G401 (cell line): ENCODE measurements at regions not wholly inside any gene's neighbourhood (a gene's known extent, or its start where the extent isn't known, plus 50 kb on each side); places are given as distances from the start of the nearest gene placed in this dataset.

ENCODE experiments used
- DNase-seq: peaks from one replicate; pipeline ENCODE4 v3.0.0-alpha.2; 2015; ENCODE audit warnings: low spot score
- in situ Hi-C: cut with HindIII; loops from 2 replicates; pipeline ENCODE4 v1.10.0; 2016; ENCODE audit warnings: low sequenced_read_pairs, mixed read lengths

GRCh38 chr4:137122876-137123275 lies 409.4 kb downstream of the PCDH18 start:
- in situ Hi-C loops = no loop called here
- DNase-seq = no peak

- in situ Hi-C loops = no loop called here
- DNase-seq = no peak
Measured at GRCh38 chr4:137116144-137116543, 416.1 kb downstream of the PCDH18 start.

GRCh38 chr4:137106733-137107132 lies 425.6 kb downstream of the PCDH18 start:
- in situ Hi-C loops = no loop called here
- DNase-seq = no peak

GRCh38 chr4:137106287-137106686 lies 426.0 kb downstream of the PCDH18 start:
- DNase-seq = no peak
- in situ Hi-C loops = no loop called here

GRCh38 chr4:137090951-137091350 lies 441.3 kb downstream of the PCDH18 start:
- in situ Hi-C loops = no loop called here

GRCh38 chr4:137083571-137084135 lies 448.6 kb downstream of the PCDH18 start:
- in situ Hi-C loops = no loop called here

More at GRCh38 chr4:137090951-137091350, 441.3 kb downstream of the PCDH18 start:
- DNase-seq = no peak

GRCh38 chr4:137082061-137082460 lies 450.2 kb downstream of the PCDH18 start:
- in situ Hi-C loops = no loop called here

More at GRCh38 chr4:137083571-137084135, 448.6 kb downstream of the PCDH18 start:
- no peak for DNase-seq

GRCh38 chr4:137076908-137077307 lies 455.4 kb downstream of the PCDH18 start:
- in situ Hi-C loops = no loop called here
- no peak for DNase-seq

More at GRCh38 chr4:137082061-137082460, 450.2 kb downstream of the PCDH18 start:
- DNase-seq = no peak

GRCh38 chr4:137075586-137075985 lies 456.7 kb downstream of the PCDH18 start:
- in situ Hi-C loops = no loop called here
- DNase-seq = no peak

- in situ Hi-C loops = no loop called here
Measured at GRCh38 chr4:137070614-137071013, 461.7 kb downstream of the PCDH18 start.

GRCh38 chr4:137069473-137069872 lies 462.8 kb downstream of the PCDH18 start:
- DNase-seq = no peak

More at GRCh38 chr4:137070614-137071013, 461.7 kb downstream of the PCDH18 start:
- DNase-seq = no peak

GRCh38 chr4:137067735-137068134 lies 464.6 kb downstream of the PCDH18 start:
- in situ Hi-C loops = no loop called here
- no peak for DNase-seq

More at GRCh38 chr4:137069473-137069872, 462.8 kb downstream of the PCDH18 start:
- in situ Hi-C loops = no loop called here

GRCh38 chr4:137065311-137065710 lies 467.0 kb downstream of the PCDH18 start:
- DNase-seq = no peak
- in situ Hi-C loops = no loop called here

GRCh38 chr4:137063961-137064360 lies 468.3 kb downstream of the PCDH18 start:
- in situ Hi-C loops = no loop called here
- no peak for DNase-seq

GRCh38 chr4:137043184-137043583 lies 489.1 kb downstream of the PCDH18 start:
- DNase-seq = no peak
- in situ Hi-C loops = no loop called here

- in situ Hi-C loops = no loop called here
- no peak for DNase-seq
Measured at GRCh38 chr4:137039370-137039769, 492.9 kb downstream of the PCDH18 start.

- in situ Hi-C loops = no loop called here
- DNase-seq = no peak
Measured at GRCh38 chr4:137032222-137032621, 500.1 kb downstream of the PCDH18 start.

GRCh38 chr4:137029026-137029425 lies 503.3 kb downstream of the PCDH18 start:
- DNase-seq = no peak
- in situ Hi-C loops = no loop called here

- in situ Hi-C loops = no loop called here
- no peak for DNase-seq
Measured at GRCh38 chr4:137025484-137026059, 506.7 kb downstream of the PCDH18 start.

GRCh38 chr4:137015426-137016409 lies 516.6 kb downstream of the PCDH18 start:
- in situ Hi-C loops = no loop called here
- no peak for DNase-seq
